Cerebellar cortex (tissue), 1 donor: ENCODE measurements at regions not wholly inside any gene's neighbourhood (a gene's known extent, or its start where the extent isn't known, plus 50 kb on each side); places are given as distances from the start of the nearest gene placed in this dataset.
A peak's percentile ranks its signal among the peaks of the same experiment; 100 is the strongest.

Experiments used
- DNase-seq: peaks from one replicate; pipeline ENCODE4 v3.0.0-alpha.2; 2015; ENCODE audit warnings: low spot score

DNA sequence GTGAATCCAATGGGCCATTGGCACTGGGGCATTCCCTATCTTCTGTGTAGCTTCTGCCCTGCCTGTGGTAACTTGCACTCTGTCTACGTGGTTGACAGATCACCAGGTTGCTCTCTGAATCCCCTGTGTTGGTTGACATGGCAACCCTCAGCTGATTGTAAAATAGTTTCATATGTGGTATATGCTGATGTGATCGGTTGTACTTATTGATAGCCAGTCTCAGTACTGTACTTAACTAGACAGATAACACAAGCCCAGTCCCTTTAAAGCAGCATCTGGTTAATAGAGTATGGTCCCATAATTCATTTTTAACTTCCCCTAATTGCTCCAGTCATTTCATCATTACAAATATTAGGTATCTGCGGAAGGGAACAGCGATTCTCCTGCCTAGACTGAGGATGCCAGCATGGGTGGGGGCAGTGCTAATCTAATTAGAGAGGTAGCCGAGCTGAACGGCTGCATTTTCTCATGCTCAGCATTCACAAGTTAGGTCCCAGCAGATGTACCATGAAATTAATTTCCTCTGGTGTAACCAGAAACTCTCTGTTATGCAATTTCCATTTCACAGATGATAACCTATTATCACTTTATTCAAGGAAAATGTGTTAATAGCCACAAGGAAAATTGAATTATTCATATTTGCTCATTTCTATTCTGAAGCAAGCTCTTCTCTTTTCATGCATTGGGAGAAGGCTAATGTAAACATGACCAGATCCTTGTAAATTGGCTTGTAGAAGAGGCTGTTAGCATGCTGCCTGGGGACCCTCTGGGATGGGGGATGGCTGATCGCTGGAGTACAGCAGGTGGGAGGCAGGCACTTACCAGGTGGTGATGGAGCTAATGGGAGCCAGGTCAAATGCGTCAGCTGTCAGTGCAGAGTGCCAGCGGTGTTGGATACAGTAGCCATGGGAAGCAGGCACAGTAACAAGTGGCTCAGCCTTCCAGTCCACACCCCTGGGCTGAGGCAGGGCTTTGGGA lies 608.3 kb downstream of the GALR1 start:
- no peak for DNase-seq

DNA sequence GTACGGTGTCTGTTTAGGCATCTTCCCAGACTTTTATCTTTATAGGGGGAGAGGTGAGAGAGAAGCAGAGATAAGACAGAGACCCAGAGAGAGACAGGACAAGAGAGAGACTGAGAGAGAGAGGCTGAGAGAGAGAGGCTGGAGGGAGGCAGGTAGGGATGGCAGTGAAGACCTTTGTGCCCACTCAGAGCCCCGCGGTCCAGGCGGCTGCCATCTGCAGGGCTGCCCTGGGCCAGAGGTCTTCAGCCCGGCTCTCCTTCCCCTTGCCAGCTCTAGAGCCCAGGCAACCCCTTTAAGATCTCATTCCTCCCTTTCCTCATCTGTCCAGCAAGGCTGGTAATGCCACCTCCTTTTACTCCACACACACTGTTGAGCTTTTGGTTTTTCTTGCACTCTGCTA lies 610.0 kb downstream of the GALR1 start:
- no peak for DNase-seq

DNA sequence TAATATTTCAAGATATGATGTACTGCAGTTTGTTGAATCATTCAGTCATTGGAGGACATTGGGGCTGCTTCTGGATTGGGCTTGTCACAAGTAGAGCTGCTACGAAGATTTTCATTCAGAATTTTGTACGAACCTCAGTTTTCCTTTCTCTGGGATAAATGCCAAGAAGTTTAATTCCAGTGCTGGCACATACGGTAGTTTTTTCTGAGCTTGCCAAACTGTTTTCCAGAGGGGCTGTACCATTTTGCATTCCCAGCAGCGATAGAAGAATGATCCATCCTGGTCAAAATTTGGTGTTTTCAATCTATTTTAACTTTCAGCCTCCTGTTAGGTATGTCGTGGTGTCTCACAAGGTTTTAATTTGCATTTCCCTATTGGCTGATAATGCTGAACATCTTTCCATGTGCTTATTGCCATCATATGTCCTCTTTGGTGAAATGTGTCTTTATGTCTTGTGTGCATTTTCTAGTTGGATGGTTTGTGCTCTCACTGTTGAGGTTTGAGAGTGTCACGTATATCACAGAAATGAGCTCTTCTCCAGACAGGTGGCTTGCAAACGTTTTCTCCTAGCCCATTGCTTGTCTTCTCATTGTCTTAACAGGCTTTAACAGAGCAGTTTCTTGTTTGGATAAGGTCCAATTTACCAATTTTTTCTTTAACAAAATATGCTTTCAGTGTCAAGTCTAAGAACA lies 612.6 kb downstream of the GALR1 start:
- no peak for DNase-seq

DNA sequence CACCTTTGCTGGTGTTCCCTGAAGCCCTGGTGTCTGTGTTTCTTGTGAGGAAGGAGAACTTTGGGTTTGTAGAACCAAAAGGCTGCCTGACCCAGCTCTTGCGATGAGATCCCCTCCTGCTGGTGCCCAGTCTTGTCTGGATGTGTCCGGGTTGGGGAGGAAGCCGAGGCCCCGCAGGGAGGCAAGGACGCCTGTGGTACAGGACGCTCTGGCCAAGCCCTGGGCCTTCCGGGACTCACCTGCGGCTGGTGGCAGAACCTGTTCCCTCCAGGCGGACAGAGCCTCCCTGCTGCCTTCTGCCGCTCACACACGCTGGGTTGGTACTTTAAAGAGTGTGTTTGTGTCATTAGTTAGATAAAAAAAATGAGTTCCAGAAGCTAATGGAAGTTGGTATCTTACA lies 616.2 kb downstream of the GALR1 start:
- DNase-seq = no peak

DNA sequence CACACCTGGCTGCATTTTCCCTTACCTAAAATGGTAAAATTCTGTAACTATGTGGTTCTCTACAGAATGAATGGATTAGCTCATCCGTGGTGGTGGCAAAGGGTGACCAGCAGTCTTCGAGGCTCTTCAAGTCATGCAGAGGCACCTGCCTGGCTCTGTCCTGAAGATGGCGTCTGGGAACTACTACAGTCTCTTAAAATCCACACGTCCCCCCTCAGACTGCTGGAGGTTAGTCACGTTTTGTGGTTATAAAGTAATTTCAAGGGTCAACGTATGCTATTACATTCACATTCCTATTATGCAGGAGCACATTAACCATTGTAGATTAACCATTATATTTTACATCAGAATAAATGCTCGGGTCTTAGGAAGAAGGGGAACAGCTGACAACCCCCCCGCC lies 616.7 kb downstream of the GALR1 start:
- no peak for DNase-seq

DNA sequence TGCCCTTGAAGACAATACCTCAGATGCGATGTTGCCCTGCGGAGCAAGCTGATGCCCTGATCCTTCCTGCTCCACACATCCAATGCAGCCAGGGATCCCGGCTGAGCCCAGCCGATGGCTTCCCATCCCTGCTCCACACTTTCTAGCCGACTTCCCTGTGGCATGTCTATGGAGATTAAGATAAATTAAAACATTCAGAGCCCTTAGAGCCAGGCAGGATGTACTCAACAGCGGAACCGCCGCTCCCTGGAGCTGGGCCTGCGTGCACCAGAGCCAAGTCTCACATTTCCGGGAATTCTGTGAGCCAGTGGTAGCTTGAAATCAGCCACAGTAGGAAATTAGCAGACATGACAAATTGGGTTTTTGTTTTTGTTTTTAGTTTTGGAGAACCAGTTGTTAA lies 620.6 kb downstream of the GALR1 start:
- no peak for DNase-seq

DNA sequence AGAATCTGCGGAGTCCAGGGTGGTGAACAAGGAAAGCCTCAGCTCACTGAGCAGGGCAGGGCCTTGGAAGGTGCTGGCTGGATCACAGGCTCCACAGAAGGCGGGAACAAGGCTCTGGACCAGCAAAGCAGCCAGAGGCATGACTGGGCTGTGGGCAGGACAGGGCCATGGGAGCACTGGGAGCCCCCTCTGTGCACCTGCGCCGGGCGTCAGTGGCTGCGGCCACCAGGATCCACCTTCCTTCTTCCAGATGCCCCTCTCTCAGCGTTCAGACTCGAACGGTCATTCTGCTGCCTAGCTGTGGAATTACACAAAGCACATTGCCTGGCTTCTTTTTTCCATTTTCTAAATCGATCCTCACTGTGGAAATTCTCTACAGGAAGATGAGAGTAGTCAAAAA lies 621.2 kb downstream of the GALR1 start:
- DNase-seq = no peak

DNA sequence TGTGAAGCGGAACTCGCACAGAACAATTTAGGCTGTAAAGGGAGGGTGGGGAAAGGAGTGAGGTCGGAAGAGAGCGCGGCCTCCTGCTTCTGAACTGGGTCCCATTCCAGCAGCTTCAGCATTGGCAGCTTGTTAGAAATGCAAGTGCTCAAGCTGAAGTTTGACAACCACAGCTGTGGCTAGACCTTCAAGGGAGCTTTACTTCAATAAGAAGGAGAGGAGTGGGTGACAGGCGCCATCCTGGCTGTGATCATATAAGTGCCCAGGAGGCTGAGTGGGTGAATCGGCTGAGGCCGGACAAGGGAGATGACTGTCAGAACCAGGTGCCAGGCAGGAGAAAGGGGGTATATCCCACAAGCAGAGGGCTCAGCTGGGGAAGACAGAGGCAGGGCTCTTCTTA lies 622.5 kb downstream of the GALR1 start:
- no peak for DNase-seq

DNA sequence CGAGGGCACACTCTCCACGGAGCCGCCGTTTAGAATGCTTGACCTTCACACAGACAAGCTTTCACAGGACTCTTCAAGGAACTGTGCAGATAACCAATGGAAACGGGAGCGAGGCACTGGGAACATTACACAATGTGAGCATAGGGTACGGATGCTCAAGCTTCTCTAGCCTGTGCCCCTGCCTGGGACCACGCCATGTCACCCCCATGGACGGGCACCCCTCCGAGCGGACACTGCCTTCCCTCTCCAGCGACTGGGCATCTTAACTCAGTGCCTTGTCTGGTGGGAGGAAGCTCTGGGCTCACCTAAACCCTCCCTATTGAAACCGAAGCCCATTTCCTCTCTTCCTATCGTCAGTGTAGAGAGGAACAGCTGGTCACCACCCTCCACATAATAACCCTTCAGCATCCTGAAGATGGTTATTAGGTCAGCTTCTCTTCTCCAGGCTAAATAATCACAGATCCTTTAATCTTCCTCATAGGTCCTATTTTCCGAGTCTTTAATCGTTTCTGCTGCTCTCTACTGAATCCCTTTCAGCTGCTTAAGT lies 626.7 kb downstream of the GALR1 start:
- no peak for DNase-seq

DNA sequence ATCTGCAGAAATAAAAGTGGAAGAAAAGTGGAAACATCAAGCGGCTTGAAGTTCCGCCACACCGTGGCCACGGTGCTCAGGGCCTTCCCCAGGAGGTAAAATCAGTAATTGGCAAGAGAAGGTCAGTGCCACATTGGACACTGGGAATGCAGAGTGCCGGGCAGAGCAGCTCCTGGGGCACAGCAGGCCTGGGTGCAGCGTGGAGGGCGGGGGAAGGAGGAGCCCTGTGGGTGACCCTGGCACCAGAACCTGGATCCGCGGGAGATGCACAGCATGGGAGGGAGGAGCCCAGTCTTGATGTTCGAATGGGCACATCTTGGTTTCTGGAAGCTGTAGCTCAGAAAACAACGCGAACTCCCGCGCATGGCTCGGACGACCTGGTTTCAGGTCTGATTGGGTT lies 630.2 kb downstream of the GALR1 start:
- DNase-seq = no peak

DNA sequence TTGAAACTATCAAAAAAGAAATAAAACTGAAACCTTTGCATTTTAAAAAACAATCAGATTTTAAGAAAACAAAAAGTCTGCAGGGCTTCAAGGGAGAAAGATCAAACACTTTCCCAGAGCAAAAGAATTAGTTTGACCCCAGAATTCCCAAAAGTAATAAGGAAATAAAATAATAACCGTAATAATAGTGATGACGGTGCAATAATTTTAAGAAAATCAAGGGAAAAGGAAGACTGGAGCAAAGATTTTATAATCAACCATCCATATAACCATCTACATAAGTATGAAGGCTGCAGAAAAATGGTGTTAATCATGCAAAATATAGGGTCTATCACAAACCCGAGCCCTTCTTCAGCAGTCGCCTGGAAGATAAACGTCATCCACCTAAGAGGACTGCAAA lies 634.8 kb downstream of the GALR1 start:
- no peak for DNase-seq

DNA sequence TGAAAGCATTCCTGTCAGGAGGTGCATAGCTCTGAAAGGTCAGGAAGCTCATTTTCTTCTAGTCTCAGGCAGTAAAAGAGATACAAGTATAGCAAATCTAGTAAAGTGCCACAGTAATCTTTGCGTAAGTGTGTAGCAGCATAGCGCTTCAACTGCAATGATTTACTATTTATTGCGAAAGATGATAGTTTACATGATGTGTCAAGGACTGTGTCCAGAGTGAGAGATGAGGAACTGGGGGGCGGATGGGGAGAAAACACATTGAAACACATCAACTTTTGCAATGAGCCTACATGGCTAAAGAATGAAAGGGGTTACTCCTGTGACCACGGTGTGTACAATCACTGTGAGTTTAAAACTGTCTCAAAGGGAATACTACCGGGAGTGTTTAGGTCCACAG lies 644.4 kb downstream of the GALR1 start:
- no peak for DNase-seq

DNA sequence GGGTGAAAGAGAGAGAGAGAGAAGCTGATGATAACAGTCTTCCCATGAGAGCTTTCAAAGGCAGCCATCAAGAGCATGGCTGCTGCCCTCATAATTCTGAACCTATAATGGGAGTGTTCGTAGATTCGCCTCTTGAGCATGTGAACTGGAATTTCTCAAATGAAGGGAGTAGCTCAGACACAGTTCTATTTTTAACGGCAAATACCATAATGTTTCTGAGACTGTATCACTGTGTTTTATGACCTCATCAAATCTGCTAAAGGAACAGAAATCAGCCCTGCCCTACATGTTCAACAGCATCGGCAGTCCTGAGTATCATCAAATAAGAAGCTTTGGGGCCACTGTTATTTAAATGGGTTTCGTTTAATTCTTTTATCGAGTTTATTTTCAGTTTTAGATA lies 645.6 kb downstream of the GALR1 start:
- no peak for DNase-seq

DNA sequence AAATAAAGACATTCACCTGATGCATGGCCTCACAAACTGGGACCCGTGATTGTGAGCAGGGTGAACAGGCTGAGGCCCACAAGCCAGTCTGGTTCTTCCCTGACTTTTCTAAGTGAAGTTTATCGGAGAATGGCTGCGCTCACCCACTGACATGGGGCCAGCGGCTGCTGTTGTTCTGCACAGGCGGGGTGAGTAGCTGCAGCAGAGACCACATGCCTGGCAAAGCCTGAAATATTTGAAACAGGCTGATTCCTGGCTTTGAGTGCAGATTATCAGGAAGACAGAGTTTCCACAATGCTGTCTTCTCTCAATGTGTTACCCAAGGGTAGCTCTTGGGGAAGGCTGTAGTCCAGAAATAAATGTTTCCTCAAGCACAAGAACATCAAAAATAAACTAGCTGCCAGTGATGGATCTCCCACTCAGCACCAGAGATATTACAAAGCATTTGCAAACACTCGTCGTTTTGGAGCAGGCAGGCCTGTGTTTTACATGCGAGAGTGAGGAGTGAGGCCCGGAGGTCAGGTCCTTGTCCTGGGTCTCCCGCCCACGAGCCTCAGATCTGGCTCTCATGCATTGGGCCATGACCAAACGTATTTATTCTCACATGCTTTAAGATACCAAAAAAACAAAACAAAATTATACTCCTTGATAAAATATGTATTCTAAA lies 647.1 kb downstream of the GALR1 start:
- DNase-seq = no peak

DNA sequence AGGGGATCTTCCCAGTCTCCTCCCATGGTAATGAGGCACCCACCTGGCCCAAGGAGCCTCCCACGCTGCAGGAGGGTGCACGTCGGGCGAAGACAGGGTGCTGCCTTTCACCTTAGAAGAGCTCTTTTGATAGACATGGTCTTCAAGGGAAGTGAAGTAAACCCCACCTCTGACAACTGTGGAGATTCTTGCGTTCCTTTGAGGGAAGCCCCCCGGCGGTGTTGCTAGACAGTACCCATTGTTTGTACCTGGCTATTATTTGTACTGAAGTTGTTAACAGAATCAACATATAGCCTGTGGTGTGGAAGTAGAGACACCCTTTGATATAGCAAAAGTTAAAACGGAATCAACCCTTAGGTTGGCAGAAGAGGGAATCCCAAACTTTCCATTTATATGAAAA lies 648.0 kb downstream of the GALR1 start:
- no peak for DNase-seq

DNA sequence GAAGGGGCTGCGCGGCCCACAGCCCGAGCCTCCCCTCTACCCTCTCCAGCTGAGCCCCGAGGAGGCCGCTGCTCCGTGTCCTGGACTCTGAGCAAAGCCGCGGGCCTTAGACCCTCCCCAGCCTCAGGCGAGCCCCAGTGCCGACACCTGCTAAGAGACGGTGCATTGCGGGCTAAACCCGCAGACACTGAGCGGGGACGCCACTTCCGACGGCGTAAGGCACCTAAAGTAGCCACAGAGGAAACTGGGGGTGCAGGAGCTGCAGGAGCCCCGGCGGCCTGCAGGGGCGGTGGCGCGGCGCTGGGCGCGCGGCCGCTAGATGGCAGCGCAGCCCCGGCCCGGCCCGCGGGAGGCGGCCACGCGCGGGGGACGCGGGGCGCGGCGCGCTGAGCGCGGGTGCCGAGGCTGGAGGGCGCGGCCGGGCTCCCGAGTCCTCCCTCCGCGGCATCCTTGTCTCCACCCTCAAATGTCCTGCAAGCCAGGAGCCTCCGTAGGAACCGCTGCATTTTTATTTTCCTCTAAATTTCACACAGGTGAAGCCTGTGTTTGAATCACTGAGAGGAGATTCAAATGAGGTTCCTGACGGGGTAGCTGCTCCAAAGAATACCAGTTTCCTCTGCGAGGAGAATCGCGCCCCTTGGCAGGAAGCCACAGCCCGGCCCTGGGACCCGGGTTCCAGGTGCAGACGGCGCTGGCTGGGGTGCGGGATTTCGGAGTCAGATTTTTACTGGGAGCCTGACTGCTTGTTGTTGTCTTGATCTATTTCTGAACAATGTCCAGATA lies 650.5 kb downstream of the GALR1 start:
- DNase-seq = peak; percentile 3

DNA sequence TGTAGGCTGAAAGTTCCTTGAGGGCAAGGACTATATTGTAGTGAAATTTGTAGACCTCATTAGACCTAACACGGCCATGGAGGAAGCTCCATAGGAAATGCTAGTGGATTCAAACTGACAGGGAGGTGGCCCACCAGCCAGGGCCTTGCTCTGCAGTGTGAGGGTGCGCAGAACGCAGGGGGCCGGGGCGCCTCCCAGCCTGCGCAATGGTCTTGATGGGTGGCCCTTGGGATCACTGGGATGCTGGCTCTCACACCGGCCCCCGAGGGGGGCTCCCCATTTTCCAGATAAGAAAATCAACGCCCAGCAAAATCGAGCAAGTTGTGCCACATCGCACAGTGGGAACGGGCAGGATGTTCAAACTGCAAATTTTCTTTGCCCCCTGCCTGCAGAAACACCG lies 655.4 kb downstream of the GALR1 start:
- no peak for DNase-seq

DNA sequence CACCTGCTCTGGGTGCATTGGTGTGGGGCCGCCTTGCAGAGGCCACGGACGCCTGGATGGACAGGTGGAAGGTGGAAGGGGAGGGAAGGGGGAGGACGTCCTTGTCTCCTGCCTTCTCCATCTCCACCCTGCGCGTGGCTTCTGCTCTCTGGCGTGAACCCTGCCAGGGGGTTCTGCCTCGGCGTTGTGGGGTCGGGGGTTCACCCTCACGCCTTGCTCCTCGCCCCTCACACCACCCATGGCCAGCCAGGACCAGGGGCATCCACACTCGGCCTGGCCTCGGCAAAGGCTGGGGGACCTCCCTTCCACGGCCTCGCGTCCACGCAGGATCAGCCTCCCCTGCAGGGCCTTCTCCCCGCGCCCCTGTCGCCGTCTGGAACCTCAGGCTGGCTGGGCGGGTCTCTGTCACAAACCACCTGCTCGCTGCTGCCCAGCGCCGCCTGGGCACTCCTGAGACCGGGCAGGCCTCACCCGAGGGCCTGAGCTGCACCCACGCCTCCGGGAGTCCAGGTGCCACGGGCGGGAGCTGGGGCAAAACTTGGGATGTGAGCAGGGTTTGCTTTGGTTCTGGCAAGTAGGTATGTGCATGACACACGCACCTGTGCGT lies 655.9 kb downstream of the GALR1 start:
- no peak for DNase-seq

DNA sequence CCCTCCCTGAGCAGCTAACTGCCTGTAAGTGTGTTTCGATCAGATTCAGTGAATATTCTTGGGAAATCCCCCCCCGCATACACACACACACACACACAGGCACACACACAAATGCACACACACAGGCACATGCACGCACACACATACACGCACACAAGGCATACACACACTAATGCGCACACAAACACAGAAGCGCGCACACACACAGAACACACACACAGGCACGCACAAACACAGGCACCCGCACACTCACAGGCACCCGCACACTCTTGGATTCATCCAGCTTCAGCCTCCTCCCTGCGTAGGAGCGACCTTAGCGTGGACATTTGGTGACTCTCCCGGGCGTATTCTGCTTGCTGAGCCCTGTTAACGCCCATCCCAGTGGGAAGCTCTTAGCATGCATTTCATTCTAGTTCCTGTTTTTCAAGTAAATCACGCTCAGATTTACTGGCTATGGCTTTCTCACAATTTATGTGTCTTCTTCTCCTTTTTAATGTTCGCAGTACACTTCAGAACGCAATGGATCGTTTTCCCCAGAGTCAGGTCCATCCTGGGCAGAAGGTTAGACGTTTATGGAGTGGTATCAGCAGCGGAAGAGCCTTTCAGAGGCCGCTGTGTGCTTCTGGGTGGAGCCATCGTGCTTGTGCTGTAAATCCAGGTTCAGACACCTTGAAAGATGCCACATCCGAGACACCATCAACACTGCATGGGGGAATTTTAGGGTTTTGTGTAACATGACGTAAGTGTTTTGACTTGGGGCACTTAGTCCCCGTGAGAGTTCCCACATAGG lies 656.6 kb downstream of the GALR1 start:
- DNase-seq = no peak

DNA sequence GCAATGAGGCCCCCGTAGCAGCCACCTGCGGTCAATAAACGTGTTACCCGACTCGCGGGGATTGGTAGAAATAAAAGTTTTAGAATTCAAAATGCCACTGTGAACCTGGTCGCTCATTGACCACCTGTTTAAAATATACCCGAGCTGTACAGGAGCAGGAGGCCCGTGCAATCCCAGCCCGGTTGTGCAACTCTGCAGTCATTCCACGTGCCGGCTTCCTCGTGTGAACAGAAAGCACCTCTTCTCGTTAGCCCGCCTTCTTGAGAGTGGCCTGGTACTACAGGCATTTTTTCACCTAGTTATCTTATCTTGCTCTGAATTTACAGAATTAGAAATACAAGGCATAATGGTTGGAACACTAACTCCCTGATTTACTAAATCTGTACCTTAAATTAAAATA lies 660.7 kb downstream of the GALR1 start:
- no peak for DNase-seq
